ENCODE measurements at regions not wholly inside any gene's neighbourhood (a gene's known extent, or its start where the extent isn't known, plus 50 kb on each side); places are given as distances from the start of the nearest gene placed in this dataset.

GRCh38 chr9:129353697-129354336, 175.8 kb upstream of the IER5L start:
- no peak for TF ChIP-seq CTCF (IDR thresholded peaks at IDR 0.05; ENCODE audit: low read depth, low read length)
- H3K4me3 ChIP-seq (ENCODE audit: low read depth, low read length), result no peak overlapping the region

DNA sequence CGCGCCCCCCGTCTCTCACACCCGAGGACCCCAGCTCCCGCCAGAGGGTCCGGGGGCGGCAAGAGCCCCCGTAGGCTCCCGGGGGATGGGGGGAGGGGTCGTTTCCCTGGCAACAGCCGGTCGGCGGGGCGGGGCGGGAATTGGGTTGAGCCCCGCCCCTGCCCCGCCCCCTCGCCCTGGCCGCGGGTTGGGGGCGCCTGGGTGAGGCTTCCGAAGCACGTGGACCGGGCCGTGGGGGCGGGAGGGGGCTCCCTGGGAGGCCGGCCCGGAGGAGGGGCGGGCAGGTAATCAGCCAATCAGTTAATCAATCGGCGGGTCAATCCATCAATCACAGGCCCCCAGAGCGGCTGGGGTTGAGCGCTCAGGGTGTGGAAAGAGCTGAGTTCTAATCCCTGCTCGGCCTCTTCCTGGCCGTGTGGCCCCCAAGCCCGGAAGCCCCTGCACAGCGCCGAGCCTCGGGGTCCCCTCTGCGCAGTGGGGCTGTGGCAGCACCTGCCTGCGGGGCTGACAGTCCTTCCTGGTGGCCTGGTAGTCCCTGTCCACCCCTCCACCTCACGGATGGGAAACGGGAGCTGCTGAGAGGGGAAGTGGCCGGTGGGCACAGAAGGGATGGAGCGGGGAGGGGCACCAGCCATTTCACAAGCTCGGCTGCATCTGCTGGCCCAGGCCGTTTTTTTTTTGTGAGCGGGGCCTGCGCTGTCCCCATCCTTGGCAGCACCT, 174.2 kb upstream of the IER5L start:
- H3K4me3 ChIP-seq (ENCODE audit: low read depth, low read length), result peak overlapping the region; percentile 58

GRCh38 chr9:129351642-129352145, 173.6 kb upstream of the IER5L start:
- TF ChIP-seq CTCF (IDR thresholded peaks at IDR 0.05; ENCODE audit: low read depth, low read length), result no peak
- H3K4me3 ChIP-seq (ENCODE audit: low read depth, low read length), result peak overlapping the region; percentile 58

More for the DNA sequence above, 174.2 kb upstream of the IER5L start:
- no peak for TF ChIP-seq CTCF (IDR thresholded peaks at IDR 0.05; ENCODE audit: low read depth, low read length)

DNA sequence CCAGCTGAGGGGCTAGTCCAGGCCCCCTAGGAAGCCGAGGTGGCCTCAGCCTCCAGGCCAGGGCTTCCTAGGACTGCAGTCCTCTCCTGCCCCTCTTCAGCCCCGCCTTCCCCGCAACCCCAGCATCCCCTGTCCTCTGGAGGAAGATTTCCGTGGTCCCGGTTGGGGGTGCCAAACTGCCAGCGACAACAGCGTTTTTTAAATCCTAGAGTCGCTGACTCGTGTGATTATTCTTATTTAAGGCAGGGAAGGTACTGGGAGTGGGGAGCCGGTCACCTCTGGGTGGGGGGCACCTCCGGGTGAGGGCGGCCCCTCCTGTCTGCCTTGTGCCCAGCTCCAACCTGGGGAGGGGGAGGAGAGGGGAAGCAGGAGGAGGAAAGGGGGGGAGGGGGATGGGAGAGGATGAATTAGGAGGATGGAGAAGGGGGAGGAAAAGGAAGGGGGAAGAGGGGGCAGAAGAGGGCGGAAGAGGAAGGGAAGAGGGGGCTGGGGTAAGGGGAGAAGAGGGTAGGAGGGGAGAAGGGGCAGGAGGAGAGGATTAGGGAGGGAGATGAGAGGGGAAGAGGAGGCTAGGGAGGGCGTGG, 173.1 kb upstream of the IER5L start:
- no peak overlapping the region for H3K4me3 ChIP-seq (ENCODE audit: low read depth, low read length)
- TF ChIP-seq CTCF (IDR thresholded peaks at IDR 0.05; ENCODE audit: low read depth, low read length), result no peak

GRCh38 chr9:129350143-129350935, 172.3 kb upstream of the IER5L start:
- TF ChIP-seq CTCF (IDR thresholded peaks at IDR 0.05; ENCODE audit: low read depth, low read length), result no peak
- H3K4me3 ChIP-seq (ENCODE audit: low read depth, low read length), result no peak overlapping the region

- TF ChIP-seq CTCF (IDR thresholded peaks at IDR 0.05; ENCODE audit: low read depth, low read length), result no peak
Measured at GRCh38 chr9:129349665-129349947, 171.5 kb upstream of the IER5L start.

More at GRCh38 chr9:129349665-129349947, 171.5 kb upstream of the IER5L start:
- no peak overlapping the region for H3K4me3 ChIP-seq (ENCODE audit: low read depth, low read length)

Data from WI38 (cell line).